GM12878 (cell line): ENCODE measurements at regions not wholly inside any gene's neighbourhood (a gene's known extent, or its start where the extent isn't known, plus 50 kb on each side); places are given as distances from the start of the nearest gene placed in this dataset.

Source experiments
- ATAC-seq: fragments of 200-7000 bp; cut with Tn5 transposase; 3 replicates; pipeline ENCODE4 v1.9.1; 2020; ENCODE audit warnings: mild to moderate bottlenecking, moderate library complexity
- BruUV-seq: library from RNA; stranded (reverse); fragments of 400-500 nt; replicated peaks from 2 replicates; lab custom pipeline; 2021; lab: Mats Ljungman, UMichigan
- CTCF ChIA-PET: fragments of 300-600 bp; sonication (Branson Sonifier 250); formaldehyde crosslinking; extraction: SDS; loops from one replicate; lab custom pipeline; 2021; ENCODE audit warnings: inconsistent platforms; lab: Yijun Ruan, JAX
- POLR2A ChIA-PET: fragments of 350-600 bp; formaldehyde crosslinking; extraction: SDS; loops from one replicate; lab custom pipeline; 2021; ENCODE audit warnings: inconsistent platforms; lab: Charles Lee
- RAD21 ChIA-PET: fragments of 300-600 bp; sonication (Branson Sonifier 250); formaldehyde crosslinking; loops from one replicate; lab custom pipeline; 2023; ENCODE audit warnings: antibody characterized with exemption; ENCODE audit not compliant: unreplicated experiment; lab: Charles Lee
- SMC1A ChIA-PET: fragments of 300-600 bp; sonication (Branson Sonifier 250); formaldehyde crosslinking; loops from one replicate; lab custom pipeline; 2023; ENCODE audit not compliant: unreplicated experiment, uncharacterized antibody; lab: Charles Lee
- DNase-seq: peaks from one replicate; pipeline ENCODE4 v3.0.0-alpha.2; 2011; ENCODE audit warnings: low read depth, low spot score
- FAIRE-seq: peaks from 3 replicates; lab custom pipeline; 2011; peaks lifted over from hg19 to GRCh38; lab: Jason Lieb, UNC
- H2AFZ ChIP-seq: 2 replicates; pipeline ENCODE4 v1.6.0; 2011; ENCODE audit warnings: low read depth, low read length, control low read depth; ENCODE audit not compliant: control insufficient read depth
- H3K27ac ChIP-seq: 2 replicates; pipeline ENCODE4 v1.5.1; 2011; ENCODE audit warnings: control low read depth; ENCODE audit not compliant: control insufficient read depth, insufficient read depth
- H3K27me3 ChIP-seq, 2 experiments: replicated peaks in 1 of 2; 2 replicates each; pipeline versions ENCODE4 v1.6.0 to v1.6.1; 2011; ENCODE audit warnings: low read length in 1 of 2; ENCODE audit not compliant: control insufficient read depth in 2 of 2, insufficient read depth in 2 of 2
- H3K36me3 ChIP-seq, 2 experiments: 2 replicates each; pipeline ENCODE4 v1.5.1; 2011; ENCODE audit warnings: low read length in 1 of 2; ENCODE audit not compliant: control insufficient read depth in 2 of 2, insufficient read depth in 2 of 2
- H3K4me1 ChIP-seq: 2 replicates; pipeline ENCODE4 v1.6.1; 2011; ENCODE audit warnings: mild to moderate bottlenecking, low read length, moderate library complexity, mixed read lengths; ENCODE audit not compliant: control insufficient read depth, insufficient read depth
- H3K4me2 ChIP-seq: 2 replicates; pipeline ENCODE4 v1.6.0; 2011; ENCODE audit warnings: control low read depth; ENCODE audit not compliant: control insufficient read depth, insufficient read depth
- H3K4me3 ChIP-seq: fragments of 200-600 bp; sonication (generic); 2 replicates; pipeline ENCODE4 v1.5.1; 2016
- H3K79me2 ChIP-seq: 2 replicates; pipeline ENCODE4 v1.6.0; 2011; ENCODE audit warnings: low read length; ENCODE audit not compliant: control insufficient read depth, insufficient read depth
- H3K9ac ChIP-seq: 2 replicates; pipeline ENCODE4 v1.8.0; 2011; ENCODE audit warnings: low read length, control low read depth, mixed read lengths; ENCODE audit not compliant: control insufficient read depth, insufficient read depth
- H3K9me3 ChIP-seq: replicated peaks from 3 replicates; pipeline ENCODE4 v1.5.1; 2011; ENCODE audit warnings: mild to moderate bottlenecking, low read length; ENCODE audit not compliant: control insufficient read depth, insufficient read depth
- H4K20me1 ChIP-seq: 2 replicates; pipeline ENCODE4 v1.6.0; 2011; ENCODE audit not compliant: control insufficient read depth, insufficient read depth
- CEBPB ChIP-seq, 2 experiments: fragments of 150-350 bp in 1 of 2; IDR thresholded peaks; 2 replicates each; pipeline ENCODE4 v1.6.1; 2012 to 2014; ENCODE audit warnings: low read depth in 2 of 2, low read length in 2 of 2, borderline replicate concordance in 1 of 2, inconsistent platforms in 1 of 2
- E2F8 ChIP-seq: fragments of 450-650 bp; IDR thresholded peaks from 2 replicates; pipeline ENCODE4 v1.6.1; 2018; ENCODE audit warnings: mild to moderate bottlenecking, low read depth, moderate library complexity; ENCODE audit not compliant: partially characterized antibody
- KDM1A ChIP-seq: fragments of 200-600 bp; sonication (generic); IDR thresholded peaks from 2 replicates; pipeline ENCODE4 v1.6.1; 2016; ENCODE audit warnings: borderline replicate concordance
- MYC ChIP-seq: IDR thresholded peaks from 2 replicates; pipeline ENCODE4 v1.6.1; 2011; ENCODE audit warnings: mild to moderate bottlenecking, low read length, moderate library complexity, inconsistent platforms; ENCODE audit not compliant: insufficient read depth, insufficient replicate concordance, insufficient read length, severe bottlenecking
- PAX5 ChIP-seq: IDR thresholded peaks from 2 replicates; pipeline ENCODE4 v1.6.1; 2011; ENCODE audit warnings: low read depth, low read length, borderline replicate concordance
- PKNOX1 ChIP-seq: fragments of 450-650 bp; IDR thresholded peaks from 2 replicates; pipeline ENCODE4 v1.6.1; 2016; ENCODE audit warnings: mild to moderate bottlenecking
- WGBS: methylation state at CpG from one replicate; pipeline ENCODE4 v1.1.6; 2016; ENCODE audit warnings: low lambda C conversion rate; ENCODE audit not compliant: insufficient replicate concordance, insufficient coverage; ENCODE audit errors: missing lambda C conversion rate; 5-methylcytosine and 5-hydroxymethylcytosine counted together
- in situ Hi-C: fragments of 300-500 bp; cut with MboI; formaldehyde crosslinking; loops from 9 replicates; pipeline ENCODE4 v1.14.3; 2018; ENCODE audit warnings: mixed read lengths
- intact Hi-C: fragments of 100-400 bp; cut with micrococcal nuclease; formaldehyde crosslinking; loops from one replicate; pipeline ENCODE4 v1.14.2; 2022; ENCODE audit not compliant: unreplicated experiment

GRCh38 chr3:105950881-105951600 is 82.2 kb upstream of the CBLB start (continued):
- TF ChIP-seq MYC = no peak

GRCh38 chr3:105953831-105954230 is 85.0 kb upstream of the CBLB start:
- Histone ChIP-seq H3K9ac (no peak overlapping the region), H3K4me3 (no peak overlapping the region), H4K20me1 (no peaks in the 10 kb centered on the region), H3K27ac (no peak overlapping the region), H3K9me3 (peaks cover 1% of the 10 kb centered on the region; the same call in 1 of the 3 replicates), H3K36me3 (no peaks in the 10 kb centered on the region), H3K79me2 (no peaks in the 10 kb centered on the region), H3K4me1 (no peaks in the 10 kb centered on the region), H2AFZ (no peak overlapping the region), H3K27me3 (no peaks in the 10 kb centered on the region), H3K4me2 (no peak overlapping the region)
- SMC1A ChIA-PET = no interaction called here
- 100% methylated on average over 1 of the region's 1 CpG for WGBS
- POLR2A ChIA-PET = no interaction called here
- TF ChIP-seq KDM1A (no peak), PKNOX1 (no peak), E2F8 (no peak), PAX5 (no peak), CEBPB (IDR thresholded peaks at IDR 0.05; ENCODE audit: borderline replicate concordance in 1 of 2, low read depth in 2 of 2, low read length in 2 of 2) (no peak)
- CTCF ChIA-PET = interaction anchor here (0.7 kb wide), 1 partner anchor 477 kb away, joined by 3 read pairs; no protein-coding TSS in a partner anchor
- RAD21 ChIA-PET = interaction anchor here (1.2 kb wide), 1 partner anchor 304 kb away, joined by 4 read pairs; no protein-coding TSS in a partner anchor
- no TSS peak for BruUV-seq
- no peak for FAIRE-seq
- ATAC-seq = no peak
- DNase-seq = no peak
- in situ Hi-C loops = no loop called here
- intact Hi-C loops = no loop called here
